ENCODE measurements at regions not wholly inside any gene's neighbourhood (a gene's known extent, or its start where the extent isn't known, plus 50 kb on each side); places are given as distances from the start of the nearest gene placed in this dataset.

DNA sequence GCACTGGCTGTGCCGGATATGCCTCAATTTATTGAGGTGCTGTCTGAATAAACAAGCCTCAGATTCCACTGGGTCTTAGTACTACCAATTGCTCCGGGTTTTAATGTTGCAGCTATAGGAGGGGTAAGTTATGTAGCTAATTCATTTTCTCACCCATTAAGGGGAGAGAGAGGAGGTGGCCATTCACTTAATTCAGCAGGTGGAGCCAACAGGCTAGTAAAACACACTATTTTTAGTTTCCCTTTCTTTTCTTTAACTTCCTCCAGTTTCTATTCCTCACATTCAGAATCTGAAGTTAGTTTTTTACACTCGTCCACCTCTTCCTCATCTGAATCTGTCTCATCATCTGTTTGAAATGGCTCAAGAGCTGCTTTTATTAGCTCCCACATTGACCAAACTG lies 105.6 kb upstream of the CDH10 start:
- DNase-seq, result no peak
- Mint-ChIP-seq H3K27ac (ENCODE audit: unreplicated experiment) (no peak overlapping the region), H3K27me3 (ENCODE audit: insufficient read depth, unreplicated experiment) (peaks cover 3% of the 10 kb centered on the region), H3K9me3 (ENCODE audit: unreplicated experiment) (no peaks in the 10 kb centered on the region), H3K36me3 (ENCODE audit: insufficient read depth, unreplicated experiment) (no peaks in the 10 kb centered on the region), H3K4me1 (ENCODE audit: low read depth, unreplicated experiment) (no peaks in the 10 kb centered on the region), H3K4me3 (ENCODE audit: unreplicated experiment) (no peak overlapping the region)
- no TSS peak for BruUV-seq (replicated peaks)
- Histone ChIP-seq H3K4me3 (ENCODE audit: low read depth, low read length) (no peak overlapping the region), H3K36me3 (ENCODE audit: control insufficient read depth, insufficient read depth, low read length) (no peaks in the 10 kb centered on the region), H3K9me3 (no peaks in the 10 kb centered on the region), H3K4me1 (no peaks in the 10 kb centered on the region), H3K27me3 (replicated peaks; ENCODE audit: control insufficient read depth, insufficient read depth, low read length) (no peaks in the 10 kb centered on the region)
- TF ChIP-seq, protein P1, sequence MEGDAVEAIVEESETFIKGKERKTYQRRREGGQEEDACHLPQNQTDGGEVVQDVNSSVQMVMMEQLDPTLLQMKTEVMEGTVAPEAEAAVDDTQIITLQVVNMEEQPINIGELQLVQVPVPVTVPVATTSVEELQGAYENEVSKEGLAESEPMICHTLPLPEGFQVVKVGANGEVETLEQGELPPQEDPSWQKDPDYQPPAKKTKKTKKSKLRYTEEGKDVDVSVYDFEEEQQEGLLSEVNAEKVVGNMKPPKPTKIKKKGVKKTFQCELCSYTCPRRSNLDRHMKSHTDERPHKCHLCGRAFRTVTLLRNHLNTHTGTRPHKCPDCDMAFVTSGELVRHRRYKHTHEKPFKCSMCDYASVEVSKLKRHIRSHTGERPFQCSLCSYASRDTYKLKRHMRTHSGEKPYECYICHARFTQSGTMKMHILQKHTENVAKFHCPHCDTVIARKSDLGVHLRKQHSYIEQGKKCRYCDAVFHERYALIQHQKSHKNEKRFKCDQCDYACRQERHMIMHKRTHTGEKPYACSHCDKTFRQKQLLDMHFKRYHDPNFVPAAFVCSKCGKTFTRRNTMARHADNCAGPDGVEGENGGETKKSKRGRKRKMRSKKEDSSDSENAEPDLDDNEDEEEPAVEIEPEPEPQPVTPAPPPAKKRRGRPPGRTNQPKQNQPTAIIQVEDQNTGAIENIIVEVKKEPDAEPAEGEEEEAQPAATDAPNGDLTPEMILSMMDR (IDR thresholded peaks at IDR 0.05; ENCODE audit: insufficient read depth in 1 of 2, low read depth in 1 of 2, low read length in 1 of 2, severe bottlenecking in 1 of 2, unreplicated experiment in 1 of 2), result no peak
- ChIA-PET CTCF (no interaction called here), POLR2A (no interaction called here)
- intact Hi-C loops (cut with micrococcal nuclease; ENCODE audit: unreplicated experiment), result no loop called here

DNA sequence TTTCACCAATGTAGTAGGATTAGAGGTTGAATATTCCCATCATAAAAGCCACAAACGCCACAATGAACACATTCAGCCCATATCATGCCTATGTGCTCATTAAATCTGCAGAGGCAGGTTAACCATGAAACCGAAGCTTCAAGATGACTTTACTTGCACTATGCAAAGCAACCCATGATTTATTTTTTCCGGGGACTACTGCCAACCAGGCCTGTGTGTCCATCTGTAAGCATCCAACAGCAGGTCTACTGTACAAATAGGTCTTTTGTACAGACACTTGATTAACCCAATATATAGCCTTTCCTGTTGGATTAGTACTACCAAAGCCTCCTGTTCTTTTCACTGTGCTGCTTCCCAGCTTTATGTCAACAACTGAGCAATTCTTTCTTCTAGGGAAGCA lies 104.9 kb upstream of the CDH10 start:
- Histone ChIP-seq H3K4me3 (ENCODE audit: low read depth, low read length) (no peak overlapping the region), H3K36me3 (ENCODE audit: control insufficient read depth, insufficient read depth, low read length) (no peaks in the 10 kb centered on the region), H3K9me3 (no peaks in the 10 kb centered on the region), H3K4me1 (no peaks in the 10 kb centered on the region), H3K27me3 (replicated peaks; ENCODE audit: control insufficient read depth, insufficient read depth, low read length) (no peaks in the 10 kb centered on the region)
- no peaks in the 10 kb centered on the region for H3K9me3 Mint-ChIP-seq (ENCODE audit: unreplicated experiment)
- CTCF ChIA-PET, result no interaction called here
- H3K27me3 Mint-ChIP-seq (ENCODE audit: insufficient read depth, unreplicated experiment), result peaks cover 3% of the 10 kb centered on the region
- no peak for DNase-seq
- POLR2A ChIA-PET, result no interaction called here
- no peak overlapping the region for H3K27ac Mint-ChIP-seq (ENCODE audit: unreplicated experiment)
- intact Hi-C loops (cut with micrococcal nuclease; ENCODE audit: unreplicated experiment), result no loop called here
- no TSS peak for BruUV-seq (replicated peaks)
- TF ChIP-seq, protein P1 (IDR thresholded peaks at IDR 0.05; ENCODE audit: insufficient read depth in 1 of 2, low read depth in 1 of 2, low read length in 1 of 2, severe bottlenecking in 1 of 2, unreplicated experiment in 1 of 2), result no peak
- no peaks in the 10 kb centered on the region for H3K36me3 Mint-ChIP-seq (ENCODE audit: insufficient read depth, unreplicated experiment)
- no peak overlapping the region for H3K4me3 Mint-ChIP-seq (ENCODE audit: unreplicated experiment)
- H3K4me1 Mint-ChIP-seq (ENCODE audit: low read depth, unreplicated experiment), result no peaks in the 10 kb centered on the region

DNA sequence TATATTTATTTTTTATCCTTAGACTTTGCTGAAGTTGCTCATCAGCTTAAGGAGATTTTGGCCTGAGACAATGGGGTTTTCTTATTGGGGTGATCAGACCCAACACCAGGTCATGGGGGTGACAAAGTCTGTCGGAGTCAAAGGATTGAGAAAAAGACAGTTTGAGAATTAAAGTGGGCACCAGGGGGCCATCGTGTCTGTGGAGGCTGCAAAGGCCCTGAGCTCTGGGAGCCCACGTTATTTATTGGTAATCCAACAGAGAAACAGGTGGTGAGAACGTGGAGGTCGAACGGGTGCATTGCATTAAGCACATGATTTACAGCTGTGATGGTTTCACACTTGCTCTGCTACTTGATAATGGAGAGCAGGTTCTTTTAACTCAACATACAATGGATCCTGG lies 102.5 kb upstream of the CDH10 start:
- intact Hi-C loops (cut with micrococcal nuclease; ENCODE audit: unreplicated experiment), result no loop called here
- CTCF ChIA-PET, result no interaction called here

More for the DNA sequence above, 102.5 kb upstream of the CDH10 start:
- H3K9me3 Mint-ChIP-seq (ENCODE audit: unreplicated experiment), result no peaks in the 10 kb centered on the region
- Histone ChIP-seq H3K27me3 (replicated peaks; ENCODE audit: control insufficient read depth, insufficient read depth, low read length) (no peaks in the 10 kb centered on the region), H3K36me3 (ENCODE audit: control insufficient read depth, insufficient read depth, low read length) (no peaks in the 10 kb centered on the region), H3K9me3 (no peaks in the 10 kb centered on the region), H3K4me3 (ENCODE audit: low read depth, low read length) (no peak overlapping the region), H3K4me1 (no peaks in the 10 kb centered on the region)
- no peaks in the 10 kb centered on the region for H3K4me1 Mint-ChIP-seq (ENCODE audit: low read depth, unreplicated experiment)
- POLR2A ChIA-PET, result no interaction called here
- TF ChIP-seq, protein P1 (IDR thresholded peaks at IDR 0.05; ENCODE audit: insufficient read depth in 1 of 2, low read depth in 1 of 2, low read length in 1 of 2, severe bottlenecking in 1 of 2, unreplicated experiment in 1 of 2), result no peak
- no TSS peak for BruUV-seq (replicated peaks)
- H3K27ac Mint-ChIP-seq (ENCODE audit: unreplicated experiment), result no peak overlapping the region
- H3K36me3 Mint-ChIP-seq (ENCODE audit: insufficient read depth, unreplicated experiment), result no peaks in the 10 kb centered on the region
- no peak overlapping the region for H3K4me3 Mint-ChIP-seq (ENCODE audit: unreplicated experiment)
- H3K27me3 Mint-ChIP-seq (ENCODE audit: insufficient read depth, unreplicated experiment), result peaks cover 3% of the 10 kb centered on the region
- no peak for DNase-seq
